NT2/D1 (cell line): ENCODE measurements at regions not wholly inside any gene's neighbourhood (a gene's known extent, or its start where the extent isn't known, plus 50 kb on each side); places are given as distances from the start of the nearest gene placed in this dataset.

Experiments used
- YY1 ChIP-seq: IDR thresholded peaks from 2 replicates; pipeline ENCODE4 v1.6.1; 2011; ENCODE audit not compliant: insufficient read length, insufficient read depth
- ZNF274 ChIP-seq: IDR thresholded peaks from 2 replicates; pipeline ENCODE4 v1.6.1; 2011; ENCODE audit warnings: mild to moderate bottlenecking, low read depth, low read length

- TF ChIP-seq ZNF274, result no peak
- TF ChIP-seq YY1, result no peak
Measured at GRCh38 chr18:73153271-73153670, 285.5 kb upstream of the NETO1 start.
